ENCODE measurements at regions not wholly inside any gene's neighbourhood (a gene's known extent, or its start where the extent isn't known, plus 50 kb on each side); places are given as distances from the start of the nearest gene placed in this dataset.
A peak's percentile ranks its signal among the peaks of the same experiment; 100 is the strongest.

DNA sequence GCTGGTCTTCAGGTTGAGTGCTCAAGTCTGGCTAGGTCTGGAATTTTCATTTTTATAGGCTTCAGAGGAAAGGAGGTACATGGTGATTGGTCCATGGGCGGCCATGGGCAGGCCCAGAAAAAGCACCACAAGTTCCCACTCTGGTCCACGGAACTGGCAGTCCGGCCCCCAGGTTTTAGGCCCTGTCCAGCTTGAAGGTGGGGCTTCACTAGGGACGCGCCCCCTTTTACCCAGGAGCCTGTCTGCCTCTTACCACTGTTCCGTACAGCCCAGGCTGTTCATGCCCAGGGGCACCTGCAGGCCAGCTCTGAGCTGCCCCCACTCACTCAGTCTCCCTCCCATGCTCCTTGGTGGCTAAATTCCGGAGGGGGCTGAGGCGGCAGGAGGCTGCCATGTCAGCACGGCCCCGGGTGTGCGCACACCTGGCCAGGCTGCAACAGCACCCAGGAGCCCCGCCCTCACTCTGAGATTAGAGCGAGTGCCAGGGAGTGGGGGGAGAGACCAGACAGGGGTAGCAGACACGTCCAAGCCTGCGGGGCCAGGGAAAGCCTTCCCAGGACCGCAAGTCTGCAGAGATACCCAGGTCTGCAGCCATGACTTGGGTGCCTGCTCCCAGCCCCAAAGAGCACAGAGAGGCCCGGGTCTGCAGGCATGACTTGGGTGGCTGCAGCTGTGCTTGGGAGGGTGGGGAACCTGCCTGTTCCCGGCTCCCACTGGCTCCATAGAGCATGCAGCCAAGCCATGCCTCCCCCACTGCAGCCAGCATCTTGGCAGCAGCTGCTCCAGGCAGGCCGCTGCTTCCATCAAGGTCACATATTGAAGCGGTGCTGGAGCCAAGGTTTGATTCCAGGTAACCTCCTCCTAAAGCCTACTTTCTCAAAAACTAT, 390.2 kb upstream of the SGCD start:
- DNase-seq = no peak

DNA sequence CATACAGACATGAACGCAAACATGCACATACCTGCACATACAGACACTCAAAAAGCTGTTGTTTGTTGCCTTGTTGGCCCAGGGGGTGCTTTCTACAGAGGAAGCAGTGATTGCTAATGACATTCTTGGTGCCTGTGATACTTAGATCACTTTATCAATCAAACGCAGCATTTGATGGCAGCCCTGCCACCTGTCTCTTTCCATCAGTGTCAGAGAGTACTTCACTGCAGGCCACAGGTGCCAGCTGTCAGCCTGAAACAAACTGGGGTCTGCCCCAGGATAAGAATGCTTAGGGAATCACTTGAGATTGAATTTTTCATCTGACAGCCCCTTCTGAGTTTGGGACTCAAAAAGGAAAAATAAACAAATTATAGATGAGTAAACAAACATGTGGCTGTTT, 388.9 kb upstream of the SGCD start:
- no peak for DNase-seq

DNA sequence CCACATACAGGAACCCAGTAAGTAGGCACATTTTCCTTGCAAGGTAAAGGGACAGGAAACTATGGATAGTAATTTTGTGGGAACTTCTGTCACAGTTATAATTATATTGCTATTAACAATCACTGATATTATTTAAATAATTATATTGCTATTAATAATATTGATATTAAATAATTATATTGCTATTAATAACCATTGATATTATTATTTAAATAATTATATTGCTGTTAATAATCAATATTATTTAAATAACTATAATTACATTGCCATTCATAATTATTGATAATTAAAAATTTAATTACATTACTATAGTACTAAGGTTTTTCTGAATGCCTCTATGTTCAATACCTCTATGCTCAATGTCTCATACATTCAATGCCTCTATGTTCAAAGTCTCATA, 385.6 kb upstream of the SGCD start:
- DNase-seq = no peak

DNA sequence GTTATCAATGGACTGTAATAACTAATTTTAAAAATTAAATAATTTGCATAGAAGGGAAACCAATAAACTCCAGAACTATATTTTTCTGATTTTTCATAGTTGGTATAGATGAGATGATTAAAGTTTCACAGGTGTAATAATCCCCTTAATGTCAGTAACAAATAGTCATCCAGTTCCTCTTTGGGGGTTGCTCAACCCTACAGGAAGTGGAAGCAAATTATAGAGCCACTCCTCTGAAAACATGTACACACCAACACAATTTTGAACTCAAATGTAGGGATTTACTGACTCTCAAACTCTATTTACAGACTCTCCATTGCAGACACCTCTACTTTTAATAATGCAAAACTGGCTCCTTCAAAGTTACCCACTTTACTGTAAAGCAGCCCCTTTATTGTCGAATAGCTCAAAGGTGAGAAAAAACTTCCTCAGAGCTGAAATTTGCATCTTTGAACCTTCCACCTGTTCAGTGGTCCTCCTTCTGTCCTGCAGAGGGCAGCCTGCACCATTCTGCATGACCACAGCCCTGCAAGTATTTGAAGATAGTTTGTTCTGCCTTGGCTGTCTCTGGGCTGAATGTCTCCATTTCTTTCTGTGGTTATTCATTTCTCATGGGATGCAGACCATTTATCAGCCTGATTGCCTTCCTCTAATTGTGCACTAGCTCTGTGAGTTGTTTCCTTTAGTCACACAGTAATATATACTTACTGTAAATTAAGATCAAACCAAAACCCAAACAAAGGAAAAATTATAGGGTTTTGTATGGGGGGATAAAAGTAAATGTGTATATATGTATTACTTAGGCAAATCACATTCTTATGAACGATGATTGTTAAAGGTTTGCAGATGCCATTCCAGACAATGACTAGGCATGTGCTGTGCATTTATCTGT, 383.2 kb upstream of the SGCD start:
- DNase-seq = peak; percentile 14 to 21

DNA sequence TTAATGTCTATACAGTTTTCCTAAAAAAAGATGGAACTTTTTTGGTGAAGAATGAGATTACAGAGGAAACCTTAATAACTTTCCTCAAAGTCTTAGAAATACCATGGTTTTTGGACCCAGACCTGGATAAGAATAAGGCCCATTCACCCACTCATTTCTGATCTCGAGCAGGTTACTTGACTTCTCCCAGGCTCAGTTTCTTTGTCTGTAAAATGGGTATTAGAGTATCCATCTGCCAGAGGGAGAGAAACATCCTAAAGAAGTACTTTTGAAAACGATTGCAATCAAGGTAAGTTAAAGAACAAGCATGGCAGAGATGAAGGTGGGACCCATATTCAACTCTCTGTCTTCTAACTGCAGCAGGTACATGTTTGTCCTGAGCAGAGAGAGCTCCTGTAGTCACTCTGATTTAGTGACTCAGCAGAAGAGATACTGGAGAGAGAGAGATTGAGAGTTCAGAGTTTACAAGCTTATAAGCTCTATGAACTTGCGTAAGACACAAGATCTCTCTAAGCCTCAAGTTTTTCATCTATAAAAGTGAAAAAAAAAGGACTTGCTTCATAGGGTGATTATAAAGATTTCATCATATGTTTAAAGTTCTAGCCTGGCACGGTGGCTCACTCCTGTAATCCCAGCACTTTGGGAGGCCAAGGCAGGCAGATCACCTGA, 379.4 kb upstream of the SGCD start:
- DNase-seq = no peak

DNA sequence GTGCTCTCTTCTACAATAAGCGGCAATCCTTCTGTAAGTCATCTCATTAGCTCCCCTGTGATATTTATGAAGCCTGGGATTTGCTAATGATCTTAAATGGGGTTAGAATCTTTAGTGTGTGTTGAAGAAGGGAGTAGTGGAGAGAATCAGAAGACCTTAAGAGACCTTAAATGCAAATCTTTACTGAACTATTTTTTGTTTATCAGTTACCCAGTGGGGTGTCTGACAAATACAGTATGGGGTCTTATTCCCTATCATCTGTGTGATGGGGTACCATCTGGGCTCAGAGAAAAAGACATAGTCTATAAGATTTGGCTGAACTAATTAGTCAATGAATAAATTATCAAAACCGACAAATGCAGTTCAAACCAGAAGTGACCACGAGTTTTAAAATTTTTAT, 378.4 kb upstream of the SGCD start:
- no peak for DNase-seq

DNA sequence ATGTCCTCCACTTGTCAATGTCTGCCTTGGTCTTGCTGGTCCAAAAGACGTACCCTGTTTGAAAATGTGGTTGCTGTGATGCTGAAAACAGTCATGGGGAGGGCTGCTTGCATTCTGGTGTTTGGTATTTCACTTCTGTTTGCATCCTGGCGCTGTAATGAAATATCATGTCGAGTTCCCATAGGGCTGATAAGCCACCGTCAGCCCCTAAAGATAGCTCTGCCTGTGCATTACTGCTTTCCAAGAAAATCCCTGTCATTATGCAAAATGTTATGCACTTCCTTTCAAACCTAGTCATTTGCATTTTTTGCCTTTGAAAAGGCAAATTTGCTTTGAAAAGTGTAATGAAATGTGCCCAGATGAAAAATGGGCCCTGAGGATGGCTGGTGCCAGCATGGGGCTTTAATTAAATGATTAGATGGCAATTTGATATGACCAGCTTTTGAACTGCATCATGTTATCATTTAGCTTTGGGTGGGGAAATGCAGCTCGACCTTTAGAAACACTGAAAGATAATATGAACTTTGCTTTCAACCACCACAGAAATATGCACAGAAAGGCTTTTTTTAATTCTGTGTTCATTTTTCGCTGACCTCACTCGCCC, 374.4 kb upstream of the SGCD start:
- DNase-seq = no peak

DNA sequence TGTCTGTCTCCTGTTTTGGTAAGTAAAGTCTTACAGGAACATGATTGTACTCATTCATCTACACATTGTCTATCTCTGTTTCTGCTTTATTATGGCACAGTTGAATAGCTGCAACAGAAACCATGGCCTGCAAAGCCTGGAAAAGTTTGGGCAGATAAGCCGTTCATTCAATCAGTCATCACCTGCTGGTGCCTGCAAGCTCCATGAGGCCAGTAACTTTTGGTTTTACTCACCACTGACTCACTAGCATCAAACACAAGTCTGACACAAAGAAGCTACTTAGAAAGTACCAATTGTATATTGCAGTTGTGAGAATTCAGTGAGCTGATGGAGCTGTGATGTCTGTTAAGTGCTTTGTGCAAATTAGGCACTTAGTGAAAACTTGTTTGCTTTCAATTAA, 373.6 kb upstream of the SGCD start:
- no peak for DNase-seq

DNA sequence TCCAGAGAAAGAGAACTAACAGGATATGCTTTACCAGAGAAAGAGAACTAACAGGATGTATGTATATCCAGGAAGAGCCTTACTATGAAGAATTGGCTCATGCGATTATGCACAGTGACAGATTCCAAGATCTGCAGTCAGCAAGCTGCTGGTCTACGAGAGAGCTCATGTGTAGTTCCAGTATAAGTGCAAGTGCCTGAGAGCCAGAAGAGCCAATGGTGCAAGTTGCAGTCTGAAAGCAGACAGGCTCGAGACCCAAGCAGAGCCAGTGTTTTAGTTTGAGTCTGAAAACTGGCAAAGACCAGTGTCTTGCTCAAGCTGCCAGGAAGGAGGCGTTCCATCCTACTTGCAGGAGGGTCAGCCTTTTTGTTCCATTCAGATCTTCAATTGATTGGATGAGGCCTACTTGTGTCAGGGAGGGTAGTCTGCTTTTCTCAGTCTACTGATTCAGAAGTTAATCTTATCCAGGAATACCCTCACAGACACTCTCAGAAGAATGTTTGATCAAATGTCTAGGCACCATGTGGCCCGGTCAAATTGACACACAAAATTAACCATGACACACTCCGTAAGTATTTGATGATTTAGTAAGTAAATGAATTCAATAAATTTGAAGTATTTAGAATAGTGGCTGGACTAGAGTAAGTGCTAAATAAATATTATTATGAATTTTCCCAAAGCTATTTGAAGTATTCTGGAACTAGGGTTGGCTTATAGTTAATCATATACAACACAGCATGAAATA, 372.1 kb upstream of the SGCD start:
- DNase-seq = no peak

DNA sequence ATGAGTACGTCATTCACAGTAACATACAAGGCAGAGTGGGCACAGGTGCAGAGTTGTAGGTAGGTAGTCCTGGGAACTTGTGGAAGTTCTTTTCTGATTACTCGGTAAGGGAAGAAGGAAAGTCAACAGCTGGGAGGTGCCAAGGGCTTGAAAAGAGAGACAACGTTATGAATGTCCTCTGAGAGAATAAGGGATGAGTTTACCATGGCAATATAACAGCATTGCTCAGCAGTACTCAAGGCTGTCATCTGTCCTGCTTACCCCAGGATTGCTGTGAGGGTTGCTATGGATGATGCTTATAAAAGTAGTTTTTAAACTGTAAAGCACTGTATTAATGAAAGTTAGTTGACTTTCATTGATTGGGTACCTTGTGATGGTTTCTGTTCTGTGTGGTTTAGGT, 369.1 kb upstream of the SGCD start:
- DNase-seq = no peak

DNA sequence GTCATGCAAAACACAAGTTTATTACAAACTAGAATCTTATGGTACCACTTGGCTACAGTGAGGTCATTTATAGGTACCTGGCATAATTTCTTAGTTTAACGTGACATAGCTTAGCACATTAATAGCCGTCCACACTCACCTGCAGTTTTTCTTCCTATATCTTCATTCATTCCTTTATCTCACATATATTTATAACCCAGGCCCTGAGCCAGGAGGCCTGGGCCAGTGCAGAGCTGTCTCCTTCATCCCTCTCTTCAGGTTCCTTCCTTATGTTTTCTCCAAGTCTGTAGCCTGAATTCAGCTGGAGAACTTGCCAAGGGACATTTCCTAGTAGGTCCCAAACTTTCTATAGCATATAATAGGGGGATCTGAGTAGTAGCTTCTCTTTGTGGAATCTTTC, 367.9 kb upstream of the SGCD start:
- DNase-seq = no peak

DNA sequence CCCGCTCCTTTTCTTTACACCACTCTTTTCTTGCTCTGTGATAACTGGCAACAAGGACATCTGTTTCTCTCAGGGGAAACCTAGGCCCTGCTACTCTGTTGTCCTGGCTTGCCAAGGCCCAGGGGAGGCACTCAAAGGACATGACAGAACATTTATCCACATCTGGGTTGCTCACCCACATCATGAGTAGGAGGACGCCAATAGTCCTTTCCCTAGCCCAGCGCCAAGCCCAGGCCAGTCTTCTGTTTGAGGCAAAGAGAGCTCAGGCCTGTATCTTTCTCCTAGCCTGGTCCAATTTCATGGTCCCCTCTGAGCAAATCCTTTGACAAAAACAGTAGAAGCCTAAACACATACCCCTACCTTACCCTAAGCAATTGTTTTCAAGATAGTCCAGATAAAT, 366.8 kb upstream of the SGCD start:
- no peak for DNase-seq

DNA sequence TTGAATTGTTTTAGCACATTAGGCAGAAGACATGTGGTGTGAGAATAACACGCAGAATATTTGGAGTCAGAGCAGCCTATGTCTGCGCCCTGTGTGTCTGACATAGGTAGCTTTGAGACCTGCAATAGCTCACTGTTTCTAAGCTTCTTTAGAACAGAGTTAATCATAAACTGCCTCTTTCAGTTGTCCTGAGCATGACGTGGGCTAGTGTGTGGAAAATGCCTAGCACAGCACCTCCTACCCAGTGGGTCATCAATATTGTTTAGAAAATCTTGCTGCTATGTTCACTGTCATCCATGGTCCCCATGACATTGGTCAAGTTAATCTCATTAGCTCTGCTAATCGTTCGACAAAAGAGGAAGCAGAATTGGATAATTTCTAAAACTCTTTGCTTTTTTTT, 357.4 kb upstream of the SGCD start:
- DNase-seq = no peak

DNA sequence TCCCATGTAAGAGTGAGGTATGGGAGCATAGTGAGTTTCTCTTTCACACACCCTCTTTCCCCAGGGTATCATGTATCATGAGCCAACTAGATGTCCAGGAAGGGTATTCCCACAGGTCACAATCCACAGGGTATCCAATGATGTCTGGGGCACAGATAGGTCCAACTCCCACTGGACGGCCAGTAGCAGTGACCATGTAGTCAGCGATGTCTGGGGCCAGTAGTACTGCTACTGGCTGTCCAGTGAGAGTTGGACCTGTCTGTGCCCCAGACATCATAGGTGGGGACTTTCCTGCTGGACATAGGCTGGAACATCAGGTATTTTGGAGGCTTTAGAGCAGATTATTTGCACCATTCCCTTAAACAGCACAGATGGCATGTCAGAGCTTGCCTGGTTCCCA, 352.6 kb upstream of the SGCD start:
- no peak for DNase-seq

DNA sequence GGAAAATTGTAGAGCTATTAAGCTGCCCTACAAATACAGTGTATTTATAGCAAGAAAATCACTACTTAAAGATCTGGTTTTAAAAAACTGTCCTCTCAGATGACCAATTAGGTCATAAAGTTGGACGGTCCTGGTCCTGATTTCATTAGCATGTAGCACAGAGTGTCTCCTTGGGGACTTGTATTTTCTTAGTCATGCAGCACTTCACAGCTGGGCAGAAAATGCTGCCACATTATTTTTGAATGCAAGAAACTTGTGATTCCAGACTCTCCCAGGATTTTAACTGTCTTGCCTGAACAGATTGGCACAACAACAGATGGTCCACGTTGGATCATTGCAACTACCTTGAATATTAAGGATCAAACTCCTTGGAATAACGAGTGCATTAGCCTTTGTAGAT, 348.1 kb upstream of the SGCD start:
- no peak for DNase-seq

DNA sequence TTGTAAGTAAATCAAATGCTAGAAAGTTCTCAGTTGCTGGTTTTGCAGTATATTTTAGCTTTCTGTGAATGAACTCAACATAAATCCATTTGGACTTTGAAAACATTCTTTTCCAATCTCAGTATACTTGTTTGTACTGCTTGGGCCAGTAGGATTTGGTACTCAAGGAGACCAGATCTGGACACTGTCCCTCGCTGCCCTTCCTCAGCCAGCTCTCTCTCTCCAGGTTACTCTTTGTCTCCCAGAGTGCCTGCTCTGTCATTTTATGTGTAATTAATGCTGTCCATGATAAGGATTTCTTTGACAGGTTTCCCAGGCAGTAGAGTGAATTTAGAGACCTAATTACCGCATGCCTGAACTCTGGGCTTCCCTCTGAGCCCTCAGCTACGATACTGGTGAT, 344.6 kb upstream of the SGCD start:
- no peak for DNase-seq

DNA sequence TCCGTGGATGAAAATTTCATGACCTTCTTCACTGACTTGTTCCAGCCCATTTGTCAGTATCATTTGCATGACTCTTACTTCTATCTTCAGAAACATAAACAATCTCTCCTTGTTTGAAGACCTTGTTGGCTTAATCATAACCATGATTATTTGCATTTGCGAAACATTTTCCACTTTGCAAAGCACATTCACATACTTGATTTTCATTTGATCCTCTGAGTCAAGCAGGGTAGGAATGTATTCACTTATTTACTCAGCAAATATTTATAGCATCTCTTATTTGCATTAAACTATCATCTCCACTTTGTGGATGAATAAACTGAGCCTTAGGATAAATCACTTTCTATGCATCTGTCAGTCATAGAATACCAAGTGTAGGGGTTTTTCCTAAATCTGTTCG, 343.0 kb upstream of the SGCD start:
- no peak for DNase-seq

DNA sequence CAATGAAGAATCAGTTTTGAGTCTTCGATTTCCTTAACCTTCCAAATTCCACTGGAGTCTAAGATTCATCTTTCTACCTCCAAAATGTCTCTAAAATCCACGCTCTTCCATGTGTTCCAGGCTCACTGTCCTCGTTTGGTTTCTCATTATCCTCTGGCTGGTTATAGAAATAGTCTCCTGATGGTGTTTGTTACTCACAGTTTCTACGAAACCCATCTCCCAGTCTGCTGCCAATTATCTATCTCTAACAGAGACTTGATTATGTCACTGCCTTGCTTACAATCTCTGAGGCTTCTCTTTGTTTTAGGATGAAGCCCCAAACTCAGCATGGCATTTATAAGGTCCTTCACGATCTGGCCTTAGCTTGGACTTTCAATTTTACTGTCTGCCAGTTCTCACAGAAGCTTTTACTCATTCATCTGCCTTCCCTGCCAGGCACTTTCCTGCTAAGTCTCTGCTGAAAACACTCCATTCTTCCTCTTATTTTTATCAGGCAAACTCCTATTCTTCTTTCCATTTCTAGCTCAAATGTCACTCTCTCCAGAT, 339.6 kb upstream of the SGCD start:
- DNase-seq = no peak

DNA sequence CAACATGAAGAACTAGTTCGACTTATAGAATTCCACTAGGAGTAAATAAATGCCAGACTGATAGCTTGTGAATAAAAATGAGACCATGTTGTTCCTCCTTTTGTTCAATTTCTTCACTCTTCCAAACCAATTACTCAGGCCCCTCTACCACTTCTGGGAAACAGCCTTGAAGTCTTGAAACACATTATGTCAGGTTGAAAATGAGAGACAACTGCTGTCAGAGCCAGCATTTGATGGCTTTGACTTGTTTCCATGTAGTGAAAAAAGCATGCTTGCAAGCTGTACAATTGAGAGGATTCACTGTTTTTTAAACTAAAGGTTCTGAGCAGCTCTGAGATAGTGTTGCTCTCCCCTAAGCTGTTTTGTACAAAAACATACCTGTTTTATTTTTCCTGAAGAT, 337.1 kb upstream of the SGCD start:
- no peak for DNase-seq

DNA sequence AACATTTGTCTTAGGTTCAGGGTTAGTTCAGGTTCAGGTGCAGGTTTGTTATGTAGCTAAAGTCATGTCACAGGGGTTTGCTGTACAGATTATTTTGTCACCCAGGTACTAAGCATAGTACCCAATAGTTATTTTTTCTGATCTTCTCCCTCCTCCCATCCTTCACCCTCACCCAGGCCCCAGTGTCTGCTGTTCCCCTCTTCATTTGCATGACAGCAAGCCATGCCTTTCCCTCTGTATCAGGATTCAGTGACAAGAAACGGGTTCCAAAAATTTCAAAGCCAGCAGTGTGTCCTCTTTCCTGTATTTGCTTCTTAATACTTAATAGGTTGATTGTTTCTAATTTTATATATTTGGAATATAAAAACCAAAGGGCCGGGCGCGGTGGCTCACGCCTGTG, 330.8 kb upstream of the SGCD start:
- no peak for DNase-seq

DNA sequence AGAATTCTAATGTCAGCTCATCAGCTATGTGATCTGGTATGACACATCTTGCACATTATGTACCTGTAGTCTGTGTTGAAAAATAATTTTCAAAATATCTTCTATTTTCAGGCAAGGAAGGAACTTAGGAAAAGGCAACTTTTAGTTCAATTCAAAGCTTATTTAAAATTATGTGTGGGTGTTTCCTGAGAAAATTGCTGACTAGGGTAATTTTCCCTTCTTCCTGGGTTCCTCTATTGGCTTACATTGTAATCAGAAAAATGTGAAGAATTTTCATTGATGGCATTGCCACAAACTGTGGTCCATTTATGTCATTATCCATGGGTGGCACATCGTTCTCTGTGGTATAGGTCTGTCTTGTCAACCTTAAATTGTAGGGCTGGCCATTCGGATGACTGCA, 328.7 kb upstream of the SGCD start:
- no peak for DNase-seq

DNA sequence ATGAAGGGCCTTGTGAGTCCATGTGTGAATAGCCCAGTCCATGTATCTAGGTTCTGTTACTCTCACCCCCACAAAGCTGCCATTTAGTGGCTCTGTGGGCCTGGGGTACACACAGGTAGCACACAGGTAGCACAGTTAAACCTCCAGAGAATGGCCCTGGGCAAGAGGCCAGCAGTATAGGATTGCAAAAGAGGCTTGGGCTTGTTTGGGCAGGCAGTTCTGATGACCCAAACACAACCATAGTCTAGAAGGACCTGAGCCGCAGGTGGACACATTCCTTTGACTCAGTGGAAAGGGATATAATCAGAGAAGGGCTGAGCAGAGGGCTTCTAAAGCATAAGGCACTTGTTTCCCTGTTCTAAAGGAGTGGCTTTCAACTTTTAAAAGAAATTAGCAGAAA, 326.8 kb upstream of the SGCD start:
- DNase-seq = no peak

All from AML-193 (cell line).